Esophagus muscularis mucosa (tissue), 4 donors: ENCODE measurements at regions not wholly inside any gene's neighbourhood (a gene's known extent, or its start where the extent isn't known, plus 50 kb on each side); places are given as distances from the start of the nearest gene placed in this dataset.

Experiments
- DNase-seq: peaks from one replicate; pipeline ENCODE4 v3.0.0-alpha.2; 2017; ENCODE audit errors: extremely low spot score
- H3K27ac ChIP-seq, 4 donors: fragments of 200-600 bp; sonication (generic); replicated peaks in 1 of 4; 1 replicate in 3 of 4; 2 replicates in 1 of 4; pipeline ENCODE4 v1.5.1; 2016 to 2019; ENCODE audit warnings: mild to moderate bottlenecking in 1 of 4
- H3K27me3 ChIP-seq, 4 donors: fragments of 200-600 bp; sonication (generic); one replicate each; pipeline versions ENCODE4 v1.5.1 to v1.6.0; 2016 to 2019
- H3K36me3 ChIP-seq, 4 donors: fragments of 200-600 bp; sonication (generic); one replicate each; pipeline ENCODE4 v1.5.1; 2016 to 2019
- H3K4me1 ChIP-seq, 4 donors: fragments of 200-600 bp; sonication (generic); one replicate each; pipeline ENCODE4 v1.5.1; 2016 to 2019
- H3K4me3 ChIP-seq, 4 donors: fragments of 200-600 bp; sonication (generic); 1 replicate in 2 of 4; 2 replicates in 2 of 4; pipeline ENCODE4 v1.5.1; 2016 to 2019; ENCODE audit warnings: mild to moderate bottlenecking in 4 of 4, moderate library complexity in 1 of 4
- H3K9me3 ChIP-seq, 4 donors: fragments of 200-600 bp; sonication (generic); 1 replicate in 3 of 4; 2 replicates in 1 of 4; pipeline ENCODE4 v1.5.1; 2016 to 2019
- EP300 ChIP-seq: sonication (generic); formaldehyde crosslinking; IDR thresholded peaks from one replicate; pipeline ENCODE4 v1.6.1; 2017; ENCODE audit warnings: antibody characterized with exemption
- POLR2A ChIP-seq: fragments of 450-650 bp; IDR thresholded peaks from one replicate; pipeline ENCODE4 v1.6.1; 2017; ENCODE audit warnings: antibody characterized with exemption, moderate library complexity, mild to moderate bottlenecking, low read depth
- POLR2AphosphoS5 ChIP-seq, 2 donors: sonication (generic); formaldehyde crosslinking; IDR thresholded peaks; one replicate each; pipeline ENCODE4 v1.6.1; 2017; ENCODE audit warnings: antibody characterized with exemption in 2 of 2
- WGBS: methylation state at CpG from one replicate; pipeline ENCODE4 v1.1.5; 2018; 5-methylcytosine and 5-hydroxymethylcytosine counted together
- intact Hi-C: fragments of 100-400 bp; cut with DNase I; formaldehyde crosslinking; loops from one replicate; pipeline ENCODE4 v1.15.1; 2023
- TF ChIP-seq, protein P1 (sequence below), 3 experiments: fragments of 200-600 bp in 2 of 3; fragments of 450-650 bp in 1 of 3; sonication (generic) in 2 of 3; IDR thresholded peaks; one replicate each; pipeline ENCODE4 v1.5.1; 2017 to 2019; ENCODE audit warnings: antibody characterized with exemption in 3 of 3, mild to moderate bottlenecking in 2 of 3, moderate library complexity in 1 of 3

- no peaks in the 10 kb centered on the region for H3K9me3 ChIP-seq
- H3K36me3 ChIP-seq: no peaks in the 10 kb centered on the region
- H3K4me1 ChIP-seq: peaks cover 0 to 8% (median 0%) of the 10 kb centered on the region in 4 donors
- TF ChIP-seq POLR2A (no peak), EP300 (no peak), POLR2AphosphoS5 (IDR thresholded peaks at IDR 0.05) (no peak)
- TF ChIP-seq, protein P1, sequence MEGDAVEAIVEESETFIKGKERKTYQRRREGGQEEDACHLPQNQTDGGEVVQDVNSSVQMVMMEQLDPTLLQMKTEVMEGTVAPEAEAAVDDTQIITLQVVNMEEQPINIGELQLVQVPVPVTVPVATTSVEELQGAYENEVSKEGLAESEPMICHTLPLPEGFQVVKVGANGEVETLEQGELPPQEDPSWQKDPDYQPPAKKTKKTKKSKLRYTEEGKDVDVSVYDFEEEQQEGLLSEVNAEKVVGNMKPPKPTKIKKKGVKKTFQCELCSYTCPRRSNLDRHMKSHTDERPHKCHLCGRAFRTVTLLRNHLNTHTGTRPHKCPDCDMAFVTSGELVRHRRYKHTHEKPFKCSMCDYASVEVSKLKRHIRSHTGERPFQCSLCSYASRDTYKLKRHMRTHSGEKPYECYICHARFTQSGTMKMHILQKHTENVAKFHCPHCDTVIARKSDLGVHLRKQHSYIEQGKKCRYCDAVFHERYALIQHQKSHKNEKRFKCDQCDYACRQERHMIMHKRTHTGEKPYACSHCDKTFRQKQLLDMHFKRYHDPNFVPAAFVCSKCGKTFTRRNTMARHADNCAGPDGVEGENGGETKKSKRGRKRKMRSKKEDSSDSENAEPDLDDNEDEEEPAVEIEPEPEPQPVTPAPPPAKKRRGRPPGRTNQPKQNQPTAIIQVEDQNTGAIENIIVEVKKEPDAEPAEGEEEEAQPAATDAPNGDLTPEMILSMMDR (IDR thresholded peaks at IDR 0.05): no peak
- 93% methylated on average over 7 of the region's 7 CpGs for WGBS
- H3K27me3 ChIP-seq: no peaks in the 10 kb centered on the region
- no peak for DNase-seq
- no peak overlapping the region for H3K4me3 ChIP-seq
- H3K27ac ChIP-seq: no peak overlapping the region
- intact Hi-C loops: no loop called here
These were observed 82.8 kb upstream of the TNS3 start for GRCh38 chr7:47664650-47665195.

DNA sequence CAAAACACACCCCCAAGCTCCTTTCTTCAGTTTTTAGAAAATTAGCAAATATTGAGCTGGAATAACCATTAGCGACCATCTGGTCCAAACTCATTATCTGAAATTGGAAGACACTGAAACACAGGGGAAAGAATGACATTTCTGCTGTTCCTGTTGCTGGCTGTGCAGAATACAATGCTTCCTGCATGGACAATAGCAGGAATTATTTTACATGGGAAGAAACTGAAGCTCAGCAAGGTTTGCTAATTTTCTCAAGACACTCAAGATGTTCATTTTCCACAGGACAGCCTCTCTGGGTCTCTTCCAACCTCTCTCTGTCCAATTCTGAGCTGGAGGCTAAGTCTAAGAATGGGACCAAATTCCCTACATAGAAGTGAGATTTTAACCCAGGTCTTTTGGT is 81.9 kb upstream of the TNS3 start:
- Histone ChIP-seq H3K4me1 (no peaks in the 10 kb centered on the region), H3K9me3 (no peaks in the 10 kb centered on the region), H3K27me3 (no peaks in the 10 kb centered on the region), H3K36me3 (no peaks in the 10 kb centered on the region), H3K27ac (no peak overlapping the region), H3K4me3 (no peak overlapping the region)
- WGBS: 72% methylated on average over 1 of the region's 1 CpG
- DNase-seq: no peak
- TF ChIP-seq, protein P1 (IDR thresholded peaks at IDR 0.05): no peak
- TF ChIP-seq POLR2A: no peak
- TF ChIP-seq EP300: no peak
- TF ChIP-seq POLR2AphosphoS5 (IDR thresholded peaks at IDR 0.05): no peak
- intact Hi-C loops: no loop called here

GRCh38 chr7:47663213-47663612 is 81.3 kb upstream of the TNS3 start:
- H3K27ac ChIP-seq: no peak overlapping the region
- no peaks in the 10 kb centered on the region for H3K4me1 ChIP-seq
- H3K27me3 ChIP-seq: no peaks in the 10 kb centered on the region
- intact Hi-C loops: no loop called here
- WGBS: 92% methylated on average over 5 of the region's 5 CpGs
- no peaks in the 10 kb centered on the region for H3K36me3 ChIP-seq
- H3K9me3 ChIP-seq: no peaks in the 10 kb centered on the region
- no peak overlapping the region for H3K4me3 ChIP-seq
- TF ChIP-seq EP300 (no peak), POLR2A (no peak), POLR2AphosphoS5 (IDR thresholded peaks at IDR 0.05) (no peak)
- TF ChIP-seq, protein P1 (IDR thresholded peaks at IDR 0.05): no peak
- DNase-seq: no peak

- H3K27me3 ChIP-seq: no peaks in the 10 kb centered on the region
- H3K36me3 ChIP-seq: no peaks in the 10 kb centered on the region
- H3K4me3 ChIP-seq: no peak overlapping the region
- TF ChIP-seq POLR2AphosphoS5 (IDR thresholded peaks at IDR 0.05): no peak
- no peak for TF ChIP-seq EP300
- TF ChIP-seq, protein P1 (IDR thresholded peaks at IDR 0.05): no peak
- no peak for TF ChIP-seq POLR2A
- no peaks in the 10 kb centered on the region for H3K9me3 ChIP-seq
- DNase-seq: no peak
- H3K27ac ChIP-seq: no peak overlapping the region
- WGBS: 83% methylated on average over 7 of the region's 7 CpGs
- intact Hi-C loops: no loop called here
- H3K4me1 ChIP-seq: no peaks in the 10 kb centered on the region
These were observed 79.3 kb upstream of the TNS3 start for GRCh38 chr7:47661051-47661714.
